CD14-positive monocyte (primary cell): ENCODE measurements at regions not wholly inside any gene's neighbourhood (a gene's known extent, or its start where the extent isn't known, plus 50 kb on each side); places are given as distances from the start of the nearest gene placed in this dataset.

ENCODE experiments used
- DNase-seq, 3 donors: peaks; one replicate each; pipeline ENCODE4 v3.0.0-alpha.2; 2011 to 2022
- H2AFZ ChIP-seq: 2 replicates; pipeline ENCODE4 v1.6.0; 2012; ENCODE audit warnings: mild to moderate bottlenecking, low read depth, low read length, inconsistent platforms; ENCODE audit not compliant: insufficient read depth, poor library complexity, severe bottlenecking
- H3K27ac ChIP-seq, 2 donors: 1 replicate in 1 of 2; 2 replicates in 1 of 2; pipeline ENCODE4 v1.5.1; 2012 to 2013; ENCODE audit warnings: low read length in 2 of 2, control low read depth in 1 of 2, inconsistent platforms in 1 of 2, low read depth in 1 of 2, mild to moderate bottlenecking in 1 of 2
- H3K27me3 ChIP-seq, 2 donors: one replicate each; pipeline versions ENCODE4 v1.6.0 to v1.6.1; 2011 to 2013; ENCODE audit warnings: low read length in 2 of 2; ENCODE audit not compliant: control insufficient read depth in 2 of 2, insufficient read depth in 2 of 2
- H3K36me3 ChIP-seq, 2 donors: replicated peaks in 1 of 2; 1 replicate in 1 of 2; 2 replicates in 1 of 2; pipeline versions ENCODE4 v1.5.1 to v1.6.1; 2012 to 2013; ENCODE audit warnings: low read length in 2 of 2, control low read depth in 1 of 2, inconsistent platforms in 1 of 2, mild to moderate bottlenecking in 1 of 2; ENCODE audit not compliant: insufficient read depth in 2 of 2, control insufficient read depth in 1 of 2
- H3K4me1 ChIP-seq, 2 donors: 1 replicate in 1 of 2; 2 replicates in 1 of 2; pipeline versions ENCODE4 v1.5.1 to v1.6.1; 2012 to 2013; ENCODE audit warnings: low read length in 2 of 2, control low read depth in 1 of 2, inconsistent platforms in 1 of 2, mild to moderate bottlenecking in 1 of 2, moderate library complexity in 1 of 2; ENCODE audit not compliant: insufficient read depth in 2 of 2, control insufficient read depth in 1 of 2
- H3K4me2 ChIP-seq: replicated peaks from 2 replicates; pipeline ENCODE3; 2012; ENCODE audit warnings: low read length, moderate library complexity, mild to moderate bottlenecking; ENCODE audit not compliant: poor library complexity, severe bottlenecking; ENCODE audit errors: extremely low read depth
- H3K4me3 ChIP-seq, 3 experiments: fragments of 200-600 bp in 1 of 3; sonication (generic) in 1 of 3; replicated peaks in 1 of 3; 1 replicate in 2 of 3; 2 replicates in 1 of 3; pipeline ENCODE4 v1.5.1; 2011 to 2013; ENCODE audit warnings: low read length in 3 of 3, mild to moderate bottlenecking in 3 of 3, control low read depth in 2 of 3, low read depth in 2 of 3, inconsistent platforms in 1 of 3, moderate library complexity in 1 of 3
- H3K79me2 ChIP-seq: 2 replicates; pipeline ENCODE4 v1.6.0; 2012; ENCODE audit warnings: mild to moderate bottlenecking, control low read depth, inconsistent platforms, low read length, moderate library complexity; ENCODE audit not compliant: insufficient read depth
- H3K9ac ChIP-seq: 2 replicates; pipeline ENCODE4 v1.6.0; 2017; ENCODE audit warnings: low read length, mild to moderate bottlenecking; ENCODE audit not compliant: insufficient read depth, poor library complexity, severe bottlenecking
- H3K9me3 ChIP-seq, 2 donors: replicated peaks in 1 of 2; 1 replicate in 1 of 2; 2 replicates in 1 of 2; pipeline versions ENCODE4 v1.5.1 to v1.6.1; 2012 to 2013; ENCODE audit warnings: low read length in 2 of 2, control low read depth in 1 of 2; ENCODE audit not compliant: control insufficient read depth in 1 of 2, insufficient read depth in 1 of 2
- H4K20me1 ChIP-seq: 2 replicates; pipeline ENCODE4 v1.6.0; 2012; ENCODE audit warnings: mild to moderate bottlenecking, low read length, control low read depth, moderate library complexity; ENCODE audit not compliant: insufficient read depth
- H3K27ac Mint-ChIP-seq, 7 donors: one replicate each; pipeline ENCODE4 v1.8.0; 2020; ENCODE audit warnings: mild to moderate bottlenecking in 7 of 7, mixed read lengths in 7 of 7, moderate library complexity in 6 of 7, inconsistent platforms in 2 of 7
- H3K27me3 Mint-ChIP-seq, 3 donors: one replicate each; pipeline ENCODE4 v1.8.0; 2021 to 2022; ENCODE audit warnings: low read depth in 3 of 3, mild to moderate bottlenecking in 3 of 3, mixed read lengths in 3 of 3, moderate library complexity in 3 of 3, inconsistent platforms in 1 of 3
- H3K36me3 Mint-ChIP-seq, 2 donors: one replicate each; pipeline ENCODE4 v1.8.0; 2020; ENCODE audit warnings: mixed read lengths in 2 of 2, inconsistent platforms in 1 of 2, mild to moderate bottlenecking in 1 of 2
- H3K4me1 Mint-ChIP-seq: one replicate; pipeline ENCODE4 v1.8.0; 2020; ENCODE audit warnings: mild to moderate bottlenecking, mixed read lengths
- H3K4me3 Mint-ChIP-seq, 2 donors: one replicate each; pipeline ENCODE4 v1.8.0; 2020; ENCODE audit warnings: mild to moderate bottlenecking in 2 of 2, mixed read lengths in 2 of 2, moderate library complexity in 1 of 2
- H3K9me3 Mint-ChIP-seq, 7 donors: one replicate each; pipeline ENCODE4 v1.8.0; 2020 to 2022; ENCODE audit warnings: mixed read lengths in 7 of 7, mild to moderate bottlenecking in 6 of 7, moderate library complexity in 6 of 7, inconsistent platforms in 2 of 7
- CTCF ChIP-seq: fragments of 200-600 bp; IDR thresholded peaks from one replicate; pipeline ENCODE4 v1.8.0; 2022; ENCODE audit warnings: antibody characterized with exemption, mild to moderate bottlenecking
- WGBS: methylation state at CpG from one replicate; pipeline ENCODE4 v1.1.5; 2013; ENCODE audit warnings: missing lambda C conversion rate; ENCODE audit not compliant: insufficient coverage; 5-methylcytosine and 5-hydroxymethylcytosine counted together
- intact Hi-C, 2 donors: fragments of 100-400 bp; cut with micrococcal nuclease; formaldehyde crosslinking; loops; one replicate each; pipeline versions ENCODE4 v1.15.0 to v1.15.1; 2023

DNA sequence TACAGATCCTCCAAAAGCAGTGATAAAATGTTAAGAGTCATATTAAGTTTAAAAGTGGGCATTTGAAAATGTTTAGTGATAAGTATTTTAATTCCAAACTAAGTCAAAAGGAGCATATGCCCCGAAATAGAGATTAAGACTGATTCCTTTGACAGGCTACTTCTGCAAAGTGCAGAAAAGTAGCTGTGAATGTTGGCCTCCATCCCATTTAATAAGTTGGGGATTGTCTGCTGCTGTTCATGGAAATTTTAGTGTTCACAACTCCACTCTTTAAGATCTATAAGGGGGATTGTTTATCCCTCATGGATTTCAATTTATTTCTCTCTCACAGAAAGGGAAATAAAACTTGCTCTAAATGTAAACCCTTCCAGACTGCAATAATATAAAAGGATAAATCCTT is 278.3 kb downstream of the KCTD12 start:
- Mint-ChIP-seq H3K27ac (no peak overlapping the region), H3K4me1 (no peaks in the 10 kb centered on the region), H3K27me3 (peaks cover 0 to 3% (median 2%) of the 10 kb centered on the region in 3 donors), H3K4me3 (no peak overlapping the region), H3K36me3 (no peaks in the 10 kb centered on the region), H3K9me3 (peaks cover 0 to 8% (median 2%) of the 10 kb centered on the region in 7 donors)
- H3K9ac ChIP-seq = no peak overlapping the region
- H3K9me3 ChIP-seq = no peaks in the 10 kb centered on the region
- H3K4me3 ChIP-seq = no peak overlapping the region
- H3K79me2 ChIP-seq = no peaks in the 10 kb centered on the region
- H2AFZ ChIP-seq = no peak overlapping the region
- no peaks in the 10 kb centered on the region for H3K36me3 ChIP-seq
- DNase-seq = no peak
- intact Hi-C loops = no loop called here
- H3K4me1 ChIP-seq = no peaks in the 10 kb centered on the region
- H4K20me1 ChIP-seq = no peaks in the 10 kb centered on the region
- WGBS = no CpG with 5 or more reads among the region's 1 CpG
- TF ChIP-seq CTCF = no peak
- no peaks in the 10 kb centered on the region for H3K27me3 ChIP-seq
- no peak overlapping the region for H3K27ac ChIP-seq
- H3K4me2 ChIP-seq = no peak overlapping the region

- peaks cover 6 to 11% of the 10 kb centered on the region in 2 donors for H3K4me1 ChIP-seq
- H3K27me3 ChIP-seq = no peaks in the 10 kb centered on the region
- intact Hi-C loops = no loop called here
- peak in 2 of 3 donors; percentile 3 to 9 for DNase-seq
- Mint-ChIP-seq H3K36me3 (no peaks in the 10 kb centered on the region), H3K9me3 (no peaks in the 10 kb centered on the region), H3K27ac (peak overlapping the region in 1 of 7 donors; percentile 18), H3K4me3 (no peak overlapping the region), H3K4me1 (peaks cover 8% of the 10 kb centered on the region), H3K27me3 (no peaks in the 10 kb centered on the region)
- no peaks in the 10 kb centered on the region for H3K79me2 ChIP-seq
- TF ChIP-seq CTCF = no peak
- H3K27ac ChIP-seq = no peak overlapping the region
- H3K9ac ChIP-seq = no peak overlapping the region
- no peaks in the 10 kb centered on the region for H3K36me3 ChIP-seq
- no peak overlapping the region for H2AFZ ChIP-seq
- H3K9me3 ChIP-seq = no peaks in the 10 kb centered on the region
- no peak overlapping the region for H3K4me3 ChIP-seq
- no peaks in the 10 kb centered on the region for H4K20me1 ChIP-seq
- H3K4me2 ChIP-seq = no peak overlapping the region
Measured at GRCh38 chr13:76600081-76600480, 286.1 kb downstream of the KCTD12 start.
